Peyer's patch (tissue), 4 donors: ENCODE measurements at regions not wholly inside any gene's neighbourhood (a gene's known extent, or its start where the extent isn't known, plus 50 kb on each side); places are given as distances from the start of the nearest gene placed in this dataset.

Source experiments
- CTCF ChIP-seq, 6 experiments: fragments of 450-650 bp in 4 of 6; fragments of 200-600 bp in 2 of 6; sonication (generic) in 1 of 6; IDR thresholded peaks; one replicate each; pipeline ENCODE4 v1.5.1; 2017 to 2019; ENCODE audit warnings: antibody characterized with exemption in 6 of 6, mild to moderate bottlenecking in 3 of 6, moderate library complexity in 1 of 6
- POLR2A ChIP-seq, 2 donors: fragments of 450-650 bp; IDR thresholded peaks; one replicate each; pipeline ENCODE4 v1.5.1; 2017; ENCODE audit warnings: antibody characterized with exemption in 2 of 2, mild to moderate bottlenecking in 2 of 2, moderate library complexity in 2 of 2

GRCh38 chr12:86484473-86484872 is 228.3 kb upstream of the MGAT4C start:
- TF ChIP-seq CTCF (IDR thresholded peaks at IDR 0.05) (no peak), POLR2A (IDR thresholded peaks at IDR 0.05) (no peak)
